Calu3 (cell line): ENCODE measurements at regions not wholly inside any gene's neighbourhood (a gene's known extent, or its start where the extent isn't known, plus 50 kb on each side); places are given as distances from the start of the nearest gene placed in this dataset.

ENCODE experiments used
- BruUV-seq: library from RNA; stranded (reverse); fragments of 400-500 nt; replicated peaks from 2 replicates; lab custom pipeline; 2021; lab: Mats Ljungman, UMichigan
- CTCF ChIA-PET: fragments of 300-600 bp; sonication (Branson Sonifier 250); formaldehyde crosslinking; loops from one replicate; lab custom pipeline; 2022; ENCODE audit warnings: antibody characterized with exemption; lab: Charles Lee
- DNase-seq: peaks from one replicate; pipeline ENCODE4 v3.0.0; 2022
- H3K27ac Mint-ChIP-seq: one replicate; pipeline ENCODE4 v1.8.0; 2022; ENCODE audit warnings: mixed read lengths; ENCODE audit not compliant: unreplicated experiment
- H3K27me3 Mint-ChIP-seq: one replicate; pipeline ENCODE4 v1.8.0; 2022; ENCODE audit warnings: mixed read lengths; ENCODE audit not compliant: unreplicated experiment
- H3K36me3 Mint-ChIP-seq: one replicate; pipeline ENCODE4 v1.8.0; 2022; ENCODE audit warnings: mild to moderate bottlenecking, moderate library complexity, mixed read lengths; ENCODE audit not compliant: insufficient read depth, unreplicated experiment
- H3K4me1 Mint-ChIP-seq: one replicate; pipeline ENCODE4 v1.8.0; 2022; ENCODE audit warnings: mild to moderate bottlenecking, low read depth, mixed read lengths; ENCODE audit not compliant: unreplicated experiment
- H3K4me3 Mint-ChIP-seq: one replicate; pipeline ENCODE4 v1.8.0; 2022; ENCODE audit warnings: mild to moderate bottlenecking, low read depth, moderate library complexity, mixed read lengths; ENCODE audit not compliant: unreplicated experiment
- H3K9me3 Mint-ChIP-seq: one replicate; pipeline ENCODE4 v1.8.0; 2022; ENCODE audit warnings: low read depth, mixed read lengths; ENCODE audit not compliant: unreplicated experiment
- intact Hi-C: fragments of 100-400 bp; cut with micrococcal nuclease; formaldehyde crosslinking; loops from one replicate; pipeline ENCODE4 v1.10.0; 2022; ENCODE audit not compliant: unreplicated experiment
- TF ChIP-seq, protein P1 (sequence below): fragments of 200-600 bp; IDR thresholded peaks from one replicate; pipeline ENCODE4 v1.8.0; 2022; ENCODE audit warnings: antibody characterized with exemption; ENCODE audit not compliant: unreplicated experiment

DNA sequence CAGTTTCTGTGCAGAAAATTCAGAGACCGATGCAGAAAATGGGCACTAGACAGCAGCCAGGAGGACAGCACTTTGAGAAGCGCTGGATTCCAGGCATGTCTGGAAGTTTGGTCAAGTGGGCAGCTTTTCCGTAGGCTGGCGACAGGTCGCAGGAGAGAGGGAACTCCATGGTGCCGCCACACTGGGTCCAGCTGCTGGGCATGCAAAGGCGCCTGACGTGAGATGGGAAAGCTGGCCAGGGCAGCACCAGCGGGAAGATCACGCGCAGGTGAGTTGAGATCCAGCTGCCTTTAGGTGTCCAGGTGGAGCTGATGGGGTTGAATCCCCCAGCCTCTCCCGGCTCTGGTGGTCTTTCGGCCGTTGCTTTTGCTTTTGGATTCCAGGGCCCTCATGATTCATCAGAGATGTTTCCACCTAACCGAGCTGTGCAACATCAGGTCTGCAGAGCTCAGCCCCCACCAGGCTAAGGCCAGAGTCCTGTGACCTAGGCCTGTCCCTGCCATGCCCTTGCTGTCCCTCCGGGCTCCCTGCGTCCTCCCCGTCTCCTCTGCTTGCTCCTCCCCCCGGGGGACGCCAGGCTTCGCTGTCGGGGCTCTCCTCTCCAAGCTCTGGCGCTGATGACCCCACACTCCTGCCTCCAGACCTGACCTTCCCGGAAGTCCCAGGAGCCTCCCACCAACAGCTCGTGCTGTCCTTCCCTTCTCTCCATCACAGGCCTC, 1001.7 kb downstream of the BRD1 start:
- CTCF ChIA-PET, result no interaction called here
- no peak for DNase-seq
- intact Hi-C loops, result no loop called here
- Mint-ChIP-seq H3K9me3 (peaks cover 18% of the 10 kb centered on the region), H3K36me3 (peaks cover 3% of the 10 kb centered on the region), H3K4me1 (no peaks in the 10 kb centered on the region), H3K27me3 (no peaks in the 10 kb centered on the region), H3K27ac (no peak overlapping the region), H3K4me3 (no peak overlapping the region)
- BruUV-seq, result no TSS peak
- TF ChIP-seq, protein P1, sequence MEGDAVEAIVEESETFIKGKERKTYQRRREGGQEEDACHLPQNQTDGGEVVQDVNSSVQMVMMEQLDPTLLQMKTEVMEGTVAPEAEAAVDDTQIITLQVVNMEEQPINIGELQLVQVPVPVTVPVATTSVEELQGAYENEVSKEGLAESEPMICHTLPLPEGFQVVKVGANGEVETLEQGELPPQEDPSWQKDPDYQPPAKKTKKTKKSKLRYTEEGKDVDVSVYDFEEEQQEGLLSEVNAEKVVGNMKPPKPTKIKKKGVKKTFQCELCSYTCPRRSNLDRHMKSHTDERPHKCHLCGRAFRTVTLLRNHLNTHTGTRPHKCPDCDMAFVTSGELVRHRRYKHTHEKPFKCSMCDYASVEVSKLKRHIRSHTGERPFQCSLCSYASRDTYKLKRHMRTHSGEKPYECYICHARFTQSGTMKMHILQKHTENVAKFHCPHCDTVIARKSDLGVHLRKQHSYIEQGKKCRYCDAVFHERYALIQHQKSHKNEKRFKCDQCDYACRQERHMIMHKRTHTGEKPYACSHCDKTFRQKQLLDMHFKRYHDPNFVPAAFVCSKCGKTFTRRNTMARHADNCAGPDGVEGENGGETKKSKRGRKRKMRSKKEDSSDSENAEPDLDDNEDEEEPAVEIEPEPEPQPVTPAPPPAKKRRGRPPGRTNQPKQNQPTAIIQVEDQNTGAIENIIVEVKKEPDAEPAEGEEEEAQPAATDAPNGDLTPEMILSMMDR, result no peak

- no TSS peak for BruUV-seq
- no peaks in the 10 kb centered on the region for H3K27me3 Mint-ChIP-seq
- peaks cover 3% of the 10 kb centered on the region for H3K36me3 Mint-ChIP-seq
- TF ChIP-seq, protein P1, result no peak
- no peak overlapping the region for H3K27ac Mint-ChIP-seq
- H3K4me1 Mint-ChIP-seq, result no peaks in the 10 kb centered on the region
- H3K4me3 Mint-ChIP-seq, result no peak overlapping the region
- peaks cover 18% of the 10 kb centered on the region for H3K9me3 Mint-ChIP-seq
- DNase-seq, result no peak
- intact Hi-C loops, result no loop called here
- CTCF ChIA-PET, result no interaction called here
These were observed 1002.7 kb downstream of the BRD1 start for GRCh38 chr22:48824712-48825651.

GRCh38 chr22:48823941-48824340, 1003.7 kb downstream of the BRD1 start:
- BruUV-seq, result no TSS peak
- Mint-ChIP-seq H3K4me1 (no peaks in the 10 kb centered on the region), H3K4me3 (no peak overlapping the region), H3K27ac (no peak overlapping the region), H3K9me3 (peaks cover 15% of the 10 kb centered on the region), H3K36me3 (no peaks in the 10 kb centered on the region), H3K27me3 (no peaks in the 10 kb centered on the region)
- intact Hi-C loops, result no loop called here
- TF ChIP-seq, protein P1, result no peak
- DNase-seq, result no peak
- CTCF ChIA-PET, result no interaction called here

DNA sequence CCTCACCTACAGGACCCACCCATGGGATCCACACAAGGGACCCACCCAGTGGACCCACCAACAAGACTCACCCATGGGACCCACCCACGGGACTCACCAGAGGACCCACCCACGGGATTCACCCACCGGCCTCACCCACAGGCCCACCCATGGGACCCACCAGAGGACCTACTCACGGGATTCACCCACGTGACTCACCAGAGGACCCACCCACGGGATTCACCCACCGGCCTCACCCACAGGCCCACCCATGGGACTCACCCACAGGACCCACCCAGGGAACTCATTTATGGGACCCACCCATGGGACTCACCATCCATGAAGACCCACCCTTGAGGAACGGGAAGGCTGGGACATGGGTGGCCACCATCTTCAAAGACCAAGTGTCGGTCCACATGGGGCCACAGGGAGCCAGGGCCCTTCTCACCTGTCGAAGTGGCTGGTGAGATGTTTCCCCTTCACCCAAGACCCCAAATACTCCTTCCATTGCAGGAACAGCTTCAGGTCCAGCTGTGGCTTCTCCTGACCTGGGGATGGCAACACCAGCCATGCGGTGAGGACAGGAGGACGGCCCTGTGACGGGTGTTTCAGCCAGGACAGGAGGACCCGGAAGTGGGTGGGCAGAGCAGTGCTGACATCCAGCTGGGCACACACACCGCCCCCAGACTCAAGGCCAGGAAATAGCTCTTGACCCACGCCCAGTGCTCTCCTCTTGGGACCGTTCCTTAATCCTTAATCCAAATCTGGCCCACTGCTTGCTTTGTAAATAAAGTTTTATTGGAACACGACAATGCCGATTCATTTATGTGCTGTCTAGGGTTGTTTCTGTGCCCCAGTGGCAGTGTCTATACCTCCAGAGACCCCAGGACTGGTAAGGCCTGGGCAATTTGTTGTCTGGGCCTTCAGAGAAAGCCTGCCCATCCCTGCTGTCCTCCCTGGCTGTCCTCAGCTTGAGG, 1005.1 kb downstream of the BRD1 start:
- BruUV-seq, result no TSS peak
- Mint-ChIP-seq H3K4me1 (no peaks in the 10 kb centered on the region), H3K27ac (no peak overlapping the region), H3K4me3 (no peak overlapping the region), H3K9me3 (peaks cover 21% of the 10 kb centered on the region), H3K36me3 (no peaks in the 10 kb centered on the region), H3K27me3 (no peaks in the 10 kb centered on the region)
- TF ChIP-seq, protein P1, result no peak
- CTCF ChIA-PET, result no interaction called here
- DNase-seq, result no peak
- intact Hi-C loops, result no loop called here
